HG03571 (cell line): ENCODE measurements at regions not wholly inside any gene's neighbourhood (a gene's known extent, or its start where the extent isn't known, plus 50 kb on each side); places are given as distances from the start of the nearest gene placed in this dataset.

Source experiments
- ATAC-seq: cut with Tn5 transposase; IDR thresholded peaks from one replicate; pipeline ENCODE4 v1.9.1; 2021; ENCODE audit not compliant: unreplicated experiment

DNA sequence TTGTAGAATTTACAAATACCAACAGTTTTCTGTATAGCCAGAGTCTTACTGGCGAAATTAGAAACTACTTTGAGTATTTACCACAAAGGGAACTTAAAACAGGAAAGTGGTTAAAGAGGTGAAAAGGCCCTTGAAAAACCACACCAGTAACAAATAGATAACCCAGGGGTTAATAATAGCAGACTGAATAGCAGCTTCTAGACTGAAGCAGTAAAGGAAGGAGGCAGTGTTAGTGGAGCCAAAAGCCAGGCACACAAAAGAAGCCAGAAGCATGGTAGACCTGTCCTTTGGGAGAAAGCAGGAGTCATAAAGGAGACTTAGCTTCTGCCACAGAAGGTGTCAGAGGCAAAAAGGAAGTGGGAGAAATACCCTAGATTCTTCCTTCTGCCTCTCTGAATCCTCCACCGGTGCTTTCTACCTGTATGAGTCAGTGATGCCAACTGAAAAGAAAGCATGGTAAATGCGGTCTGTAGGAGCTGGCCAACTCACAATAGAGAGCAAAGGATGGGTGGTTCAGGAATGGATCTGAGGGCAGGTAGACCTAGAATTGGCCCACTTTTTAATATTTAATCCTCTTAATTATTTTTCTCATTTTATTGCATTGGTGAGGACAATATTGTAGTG is 97.3 kb downstream of the ARL6IP6 start:
- no peak for ATAC-seq

DNA sequence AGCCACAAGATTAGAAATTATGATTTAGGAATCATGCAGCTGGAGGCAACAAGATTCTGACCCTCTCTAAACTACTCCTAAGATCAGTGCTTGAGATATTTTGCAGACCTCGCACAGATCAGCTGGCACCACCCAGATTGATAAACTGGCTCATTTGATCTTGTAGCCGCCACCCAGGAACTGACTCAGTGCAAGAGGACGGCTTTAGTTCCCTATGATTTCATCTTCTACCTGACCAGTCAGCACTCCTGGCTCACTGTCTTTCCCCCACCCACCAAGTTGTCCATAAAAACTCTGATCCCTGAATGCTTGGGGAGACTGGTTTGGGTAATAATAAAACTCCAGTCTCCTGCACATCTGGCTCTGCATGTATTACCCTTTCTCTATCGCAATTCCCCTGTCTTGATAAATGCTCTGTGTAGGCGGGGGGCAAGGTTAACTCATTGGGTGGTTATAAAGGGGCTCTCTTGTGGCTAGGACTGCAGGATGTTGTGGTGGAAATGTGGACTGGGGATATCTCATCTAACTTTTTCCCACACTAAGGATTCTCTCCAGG is 96.1 kb downstream of the ARL6IP6 start:
- no peak for ATAC-seq

DNA sequence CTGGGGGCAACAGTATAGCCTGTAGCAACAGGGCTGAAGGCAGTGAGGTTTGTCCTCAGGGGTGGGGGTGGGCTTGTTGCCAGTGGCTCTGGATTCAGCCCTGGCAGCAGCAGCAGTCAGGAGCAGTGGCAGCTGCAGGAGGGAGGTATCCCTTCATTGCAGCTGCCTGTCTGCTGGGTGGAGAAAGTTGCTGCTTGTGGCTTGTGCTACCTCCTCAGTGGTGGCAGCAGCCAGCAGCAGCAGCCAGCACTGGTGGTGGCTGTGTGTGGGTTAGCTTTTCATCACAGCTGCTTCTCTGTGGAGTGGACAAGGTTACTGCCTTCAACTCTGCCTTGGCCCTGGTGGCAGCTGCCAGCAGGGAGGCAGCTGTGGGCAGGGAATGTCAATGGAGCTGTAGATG is 94.9 kb downstream of the ARL6IP6 start:
- no peak for ATAC-seq
